B cell (primary cell): ENCODE measurements at regions not wholly inside any gene's neighbourhood (a gene's known extent, or its start where the extent isn't known, plus 50 kb on each side); places are given as distances from the start of the nearest gene placed in this dataset.

ENCODE experiments used
- CTCF ChIP-seq: fragments of 200-600 bp; IDR thresholded peaks from one replicate; pipeline ENCODE4 v1.8.0; 2022; ENCODE audit warnings: antibody characterized with exemption, mild to moderate bottlenecking
- EZH2 ChIP-seq: IDR thresholded peaks from 2 replicates; pipeline ENCODE4 v1.6.1; 2012; ENCODE audit warnings: borderline replicate concordance, low read depth, mild to moderate bottlenecking, moderate library complexity, low read length; ENCODE audit not compliant: insufficient read depth, poor library complexity, severe bottlenecking

- TF ChIP-seq CTCF (no peak), EZH2 (no peak)
Measured at GRCh38 chr4:63637270-63637669, 772.0 kb downstream of the TECRL start.
